Omental fat pad (tissue), 3 donors: ENCODE measurements at regions not wholly inside any gene's neighbourhood (a gene's known extent, or its start where the extent isn't known, plus 50 kb on each side); places are given as distances from the start of the nearest gene placed in this dataset.
"Not testable (repeated sequence)": the region's sequence is repeated elsewhere in the genome, so short reads cannot be mapped to it uniquely, and the experiment has no call there.

Experiments used
- ATAC-seq: fragments of 150-250 bp; one replicate; pipeline ENCODE4 v1.9.1; 2016; ENCODE audit warnings: mild to moderate bottlenecking, moderate library complexity; ENCODE audit not compliant: low FRiP score
- DNase-seq: peaks from one replicate; pipeline ENCODE4 v3.0.0-alpha.2; 2019; ENCODE audit warnings: low spot score
- TF ChIP-seq, protein P1 (sequence below), 3 donors: fragments of 450-650 bp; IDR thresholded peaks; one replicate each; pipeline ENCODE4 v1.5.1; 2016 to 2017; ENCODE audit warnings: antibody characterized with exemption in 3 of 3, mild to moderate bottlenecking in 3 of 3, moderate library complexity in 2 of 3

DNA sequence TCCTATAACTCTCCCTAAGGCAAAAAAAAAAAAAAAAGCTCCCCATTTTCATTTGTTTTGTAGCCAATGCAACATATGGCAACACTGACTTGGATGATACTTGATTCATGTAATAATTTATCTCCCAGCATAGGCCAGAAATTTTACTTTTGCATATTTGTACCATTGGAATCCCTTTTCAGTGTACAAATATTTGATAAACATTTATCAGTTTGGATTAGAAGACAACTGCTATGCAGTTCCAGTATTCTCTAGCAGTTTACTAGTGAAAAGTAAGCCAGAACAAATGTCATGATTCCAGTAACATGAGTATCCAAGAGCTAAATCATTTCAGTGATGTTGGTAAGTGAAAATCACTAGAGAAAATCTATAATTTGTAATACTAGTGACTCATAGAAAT is 392.3 kb downstream of the CCER1 start:
- TF ChIP-seq, protein P1, sequence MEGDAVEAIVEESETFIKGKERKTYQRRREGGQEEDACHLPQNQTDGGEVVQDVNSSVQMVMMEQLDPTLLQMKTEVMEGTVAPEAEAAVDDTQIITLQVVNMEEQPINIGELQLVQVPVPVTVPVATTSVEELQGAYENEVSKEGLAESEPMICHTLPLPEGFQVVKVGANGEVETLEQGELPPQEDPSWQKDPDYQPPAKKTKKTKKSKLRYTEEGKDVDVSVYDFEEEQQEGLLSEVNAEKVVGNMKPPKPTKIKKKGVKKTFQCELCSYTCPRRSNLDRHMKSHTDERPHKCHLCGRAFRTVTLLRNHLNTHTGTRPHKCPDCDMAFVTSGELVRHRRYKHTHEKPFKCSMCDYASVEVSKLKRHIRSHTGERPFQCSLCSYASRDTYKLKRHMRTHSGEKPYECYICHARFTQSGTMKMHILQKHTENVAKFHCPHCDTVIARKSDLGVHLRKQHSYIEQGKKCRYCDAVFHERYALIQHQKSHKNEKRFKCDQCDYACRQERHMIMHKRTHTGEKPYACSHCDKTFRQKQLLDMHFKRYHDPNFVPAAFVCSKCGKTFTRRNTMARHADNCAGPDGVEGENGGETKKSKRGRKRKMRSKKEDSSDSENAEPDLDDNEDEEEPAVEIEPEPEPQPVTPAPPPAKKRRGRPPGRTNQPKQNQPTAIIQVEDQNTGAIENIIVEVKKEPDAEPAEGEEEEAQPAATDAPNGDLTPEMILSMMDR (IDR thresholded peaks at IDR 0.05): no peak
- no peak for ATAC-seq
- no peak for DNase-seq

- ATAC-seq (no peak), DNase-seq (no peak)
- TF ChIP-seq, protein P1 (IDR thresholded peaks at IDR 0.05): no peak
Observed at GRCh38 chr12:90548595-90548994, 406.4 kb downstream of the CCER1 start.

- DNase-seq (no peak), ATAC-seq (no peak)
- TF ChIP-seq, protein P1 (IDR thresholded peaks at IDR 0.05): no peak
Observed at GRCh38 chr12:90546511-90546910, 408.5 kb downstream of the CCER1 start.

- TF ChIP-seq, protein P1 (IDR thresholded peaks at IDR 0.05): no peak
- ATAC-seq: no peak
- no peak for DNase-seq
Observed at GRCh38 chr12:90543841-90544240, 411.1 kb downstream of the CCER1 start.

DNA sequence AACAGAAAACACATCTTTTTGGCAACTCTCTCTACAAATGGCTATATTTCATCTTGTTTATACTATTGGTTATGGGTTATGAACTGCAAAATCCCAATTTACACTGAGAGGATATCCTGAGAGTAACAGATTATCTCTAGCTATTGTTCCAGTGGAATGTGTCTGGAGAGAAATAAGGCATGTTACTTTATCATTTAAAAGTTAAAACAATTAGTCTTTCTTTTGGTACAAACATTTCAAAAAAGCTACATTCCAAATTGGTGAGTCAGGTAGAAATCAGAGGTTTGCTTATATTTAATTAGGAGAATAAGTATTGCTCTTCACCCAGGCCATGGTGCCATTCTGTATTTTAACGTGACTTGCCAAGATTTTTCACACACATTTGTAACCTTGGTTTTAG is 411.6 kb downstream of the CCER1 start:
- DNase-seq: no peak
- TF ChIP-seq, protein P1 (IDR thresholded peaks at IDR 0.05): no peak
- no peak for ATAC-seq

DNA sequence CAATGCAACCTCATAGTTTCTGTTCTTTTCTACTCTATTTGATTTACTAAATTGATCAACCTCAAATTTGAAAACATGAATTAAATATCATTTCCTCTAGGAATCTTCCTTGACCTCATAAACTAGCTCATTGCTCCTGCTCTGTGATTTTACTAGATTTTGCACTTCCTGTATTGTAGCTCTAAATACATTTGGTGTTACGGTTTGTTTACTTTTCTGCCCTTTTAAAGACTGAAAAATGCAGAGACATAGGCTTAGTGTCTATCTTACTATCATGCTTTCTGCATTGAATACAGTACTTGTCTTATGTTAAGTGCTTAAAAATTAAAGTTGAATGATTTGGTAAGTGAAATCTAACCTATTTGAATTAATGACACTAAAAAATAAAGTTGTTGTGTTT is 412.1 kb downstream of the CCER1 start:
- DNase-seq, ATAC-seq: not testable (repeated sequence)

GRCh38 chr12:90533828-90534227 is 421.1 kb downstream of the CCER1 start:
- not testable (repeated sequence) for DNase-seq, ATAC-seq

GRCh38 chr12:90520002-90520734 is 434.8 kb downstream of the CCER1 start:
- DNase-seq (no peak), ATAC-seq (no peak)
- TF ChIP-seq, protein P1 (IDR thresholded peaks at IDR 0.05): no peak
